Ovary (tissue), 3 donors: ENCODE measurements at regions not wholly inside any gene's neighbourhood (a gene's known extent, or its start where the extent isn't known, plus 50 kb on each side); places are given as distances from the start of the nearest gene placed in this dataset.

Source experiments
- CTCF ChIP-seq, 3 donors: fragments of 450-650 bp in 2 of 3; fragments of 200-600 bp in 1 of 3; IDR thresholded peaks; one replicate each; pipeline versions ENCODE4 v1.5.1 to v1.8.0; 2016 to 2022; ENCODE audit warnings: antibody characterized with exemption in 3 of 3, mild to moderate bottlenecking in 1 of 3
- EP300 ChIP-seq: sonication (generic); formaldehyde crosslinking; IDR thresholded peaks from one replicate; pipeline ENCODE4 v1.6.1; 2017; ENCODE audit warnings: antibody characterized with exemption
- POLR2A ChIP-seq: fragments of 450-650 bp; IDR thresholded peaks from one replicate; pipeline ENCODE4 v1.6.1; 2017; ENCODE audit warnings: antibody characterized with exemption, mild to moderate bottlenecking, moderate library complexity
- donor health status: DM: no; HTN: no; CAD: no.

DNA sequence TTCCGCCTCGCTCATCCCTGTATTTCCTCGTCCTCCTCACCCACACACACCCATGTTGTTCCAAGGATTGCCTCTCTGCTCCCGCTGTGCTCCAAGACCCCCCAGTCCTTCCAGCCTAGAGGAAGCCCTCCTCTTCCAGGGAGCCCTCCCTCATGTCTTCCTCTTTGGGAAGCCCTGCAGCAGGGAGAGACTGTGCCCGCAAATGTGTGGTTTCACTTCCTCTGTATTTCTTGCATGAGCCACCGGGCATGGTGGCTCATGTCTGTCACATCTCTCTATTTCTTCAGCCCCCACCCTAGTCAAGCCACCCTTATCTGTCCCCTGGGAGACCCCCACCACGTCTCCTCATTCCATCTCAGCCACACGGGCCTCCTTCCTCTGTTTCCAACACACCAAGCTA is 57.5 kb upstream of the PAX7 start:
- TF ChIP-seq CTCF (IDR thresholded peaks at IDR 0.05) = no peak
- no peak for TF ChIP-seq EP300
- TF ChIP-seq POLR2A = no peak
